ENCODE measurements at regions not wholly inside any gene's neighbourhood (a gene's known extent, or its start where the extent isn't known, plus 50 kb on each side); places are given as distances from the start of the nearest gene placed in this dataset.

DNA sequence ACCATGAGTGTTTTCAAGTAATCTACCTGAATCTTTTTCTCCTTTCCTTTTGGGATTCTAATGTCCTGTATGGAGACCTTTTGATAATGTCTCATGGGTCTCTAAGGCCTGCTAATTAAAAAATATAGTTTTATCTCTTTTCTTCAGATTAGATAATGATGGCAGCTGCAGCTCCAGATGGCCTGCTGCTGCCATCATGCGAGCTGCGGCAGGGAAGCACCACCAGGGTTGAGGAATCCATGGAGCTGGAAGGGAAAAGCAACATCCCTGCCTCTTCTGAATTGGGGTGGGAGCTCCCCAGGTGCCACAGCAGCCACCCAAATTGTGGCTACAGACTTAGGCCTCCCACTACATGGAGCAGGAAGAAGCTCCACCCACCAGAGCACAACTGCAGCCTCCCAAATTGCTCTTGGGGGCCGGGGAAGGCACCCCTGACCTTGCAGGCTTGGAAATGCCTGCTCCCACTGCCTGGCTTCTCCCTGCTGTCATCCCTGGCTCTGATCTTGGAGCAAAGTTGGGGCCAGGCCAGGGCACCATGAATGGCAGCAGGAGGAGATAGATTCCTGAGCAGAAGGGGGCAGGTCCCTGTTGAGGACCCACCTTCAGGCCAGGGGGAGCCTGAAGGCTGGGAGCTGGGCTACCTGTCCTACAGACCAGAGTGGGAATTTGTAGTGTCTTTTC is 189.6 kb upstream of the MAN1A1 start:
- TF ChIP-seq, protein P1, sequence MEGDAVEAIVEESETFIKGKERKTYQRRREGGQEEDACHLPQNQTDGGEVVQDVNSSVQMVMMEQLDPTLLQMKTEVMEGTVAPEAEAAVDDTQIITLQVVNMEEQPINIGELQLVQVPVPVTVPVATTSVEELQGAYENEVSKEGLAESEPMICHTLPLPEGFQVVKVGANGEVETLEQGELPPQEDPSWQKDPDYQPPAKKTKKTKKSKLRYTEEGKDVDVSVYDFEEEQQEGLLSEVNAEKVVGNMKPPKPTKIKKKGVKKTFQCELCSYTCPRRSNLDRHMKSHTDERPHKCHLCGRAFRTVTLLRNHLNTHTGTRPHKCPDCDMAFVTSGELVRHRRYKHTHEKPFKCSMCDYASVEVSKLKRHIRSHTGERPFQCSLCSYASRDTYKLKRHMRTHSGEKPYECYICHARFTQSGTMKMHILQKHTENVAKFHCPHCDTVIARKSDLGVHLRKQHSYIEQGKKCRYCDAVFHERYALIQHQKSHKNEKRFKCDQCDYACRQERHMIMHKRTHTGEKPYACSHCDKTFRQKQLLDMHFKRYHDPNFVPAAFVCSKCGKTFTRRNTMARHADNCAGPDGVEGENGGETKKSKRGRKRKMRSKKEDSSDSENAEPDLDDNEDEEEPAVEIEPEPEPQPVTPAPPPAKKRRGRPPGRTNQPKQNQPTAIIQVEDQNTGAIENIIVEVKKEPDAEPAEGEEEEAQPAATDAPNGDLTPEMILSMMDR (IDR thresholded peaks at IDR 0.05): no peak
- no peak for TF ChIP-seq POLR2A (IDR thresholded peaks at IDR 0.05)

All from Peyer's patch (tissue), 4 donors.